ACC112 (cell line): ENCODE measurements at regions not wholly inside any gene's neighbourhood (a gene's known extent, or its start where the extent isn't known, plus 50 kb on each side); places are given as distances from the start of the nearest gene placed in this dataset.
"Not testable (repeated sequence)": the region's sequence is repeated elsewhere in the genome, so short reads cannot be mapped to it uniquely, and the experiment has no call there.

Source experiments
- H2AFZ ChIP-seq: fragments of 200-600 bp; sonication (generic); one replicate; pipeline ENCODE4 v1.6.0; 2017; ENCODE audit warnings: antibody characterized with exemption, low read length; ENCODE audit not compliant: unreplicated experiment
- H3K27ac ChIP-seq: fragments of 200-600 bp; sonication (generic); 2 replicates; pipeline ENCODE4 v1.5.1; 2014; ENCODE audit warnings: low read depth, mild to moderate bottlenecking, antibody characterized with exemption, low read length, moderate library complexity
- H3K27me3 ChIP-seq: fragments of 200-600 bp; sonication (generic); 2 replicates; pipeline ENCODE4 v1.6.1; 2014; ENCODE audit warnings: mild to moderate bottlenecking, antibody characterized with exemption, low read length, moderate library complexity, mixed read lengths; ENCODE audit not compliant: insufficient read depth
- H3K36me3 ChIP-seq: fragments of 200-600 bp; sonication (generic); 2 replicates; pipeline ENCODE4 v1.6.1; 2016; ENCODE audit warnings: mild to moderate bottlenecking, antibody characterized with exemption, low read length, moderate library complexity, mixed read lengths; ENCODE audit not compliant: insufficient read depth
- H3K4me1 ChIP-seq: fragments of 200-600 bp; sonication (generic); one replicate; pipeline ENCODE4 v1.6.1; 2016; ENCODE audit warnings: low read length, mixed read lengths; ENCODE audit not compliant: insufficient read depth, unreplicated experiment, control insufficient read depth
- H3K4me3 ChIP-seq: fragments of 200-600 bp; sonication (generic); 2 replicates; pipeline ENCODE4 v1.5.1; 2014; ENCODE audit warnings: mild to moderate bottlenecking, low read depth, low read length
- H3K79me2 ChIP-seq: fragments of 200-600 bp; sonication (generic); one replicate; pipeline ENCODE4 v1.6.0; 2016; ENCODE audit warnings: low read length; ENCODE audit not compliant: control insufficient read depth, unreplicated experiment, insufficient read depth

- not testable (repeated sequence) for H3K27me3 ChIP-seq, H2AFZ ChIP-seq, H3K4me3 ChIP-seq, H3K36me3 ChIP-seq, H3K27ac ChIP-seq, H3K79me2 ChIP-seq, H3K4me1 ChIP-seq
Measured at GRCh38 chrX:139342594-139342991, 187.9 kb upstream of the F9 start.

GRCh38 chrX:139341855-139342593, 188.5 kb upstream of the F9 start:
- not testable (repeated sequence) for H3K27ac ChIP-seq, H3K36me3 ChIP-seq, H3K27me3 ChIP-seq, H3K4me3 ChIP-seq, H2AFZ ChIP-seq, H3K4me1 ChIP-seq, H3K79me2 ChIP-seq

- H3K27me3 ChIP-seq, result no peaks in the 10 kb centered on the region
- H3K27ac ChIP-seq, result no peak overlapping the region
- no peaks in the 10 kb centered on the region for H3K4me1 ChIP-seq
- H3K36me3 ChIP-seq, result no peaks in the 10 kb centered on the region
- no peak overlapping the region for H2AFZ ChIP-seq
- no peak overlapping the region for H3K4me3 ChIP-seq
- H3K79me2 ChIP-seq, result no peaks in the 10 kb centered on the region
Measured at GRCh38 chrX:139332441-139332840, 198.1 kb upstream of the F9 start.

GRCh38 chrX:139327355-139327754, 203.2 kb upstream of the F9 start:
- no peak overlapping the region for H2AFZ ChIP-seq
- no peaks in the 10 kb centered on the region for H3K4me1 ChIP-seq
- no peaks in the 10 kb centered on the region for H3K27me3 ChIP-seq
- no peak overlapping the region for H3K27ac ChIP-seq
- H3K79me2 ChIP-seq, result no peaks in the 10 kb centered on the region
- no peak overlapping the region for H3K4me3 ChIP-seq
- H3K36me3 ChIP-seq, result no peaks in the 10 kb centered on the region

- H3K4me3 ChIP-seq, result no peak overlapping the region
- H3K79me2 ChIP-seq, result no peaks in the 10 kb centered on the region
- H3K27me3 ChIP-seq, result no peaks in the 10 kb centered on the region
- H3K27ac ChIP-seq, result no peak overlapping the region
- no peak overlapping the region for H2AFZ ChIP-seq
- no peaks in the 10 kb centered on the region for H3K36me3 ChIP-seq
- H3K4me1 ChIP-seq, result no peaks in the 10 kb centered on the region
Measured at GRCh38 chrX:139324756-139325155, 205.8 kb upstream of the F9 start.

GRCh38 chrX:139320661-139321354, 209.7 kb upstream of the F9 start:
- H3K4me1 ChIP-seq, H3K27me3 ChIP-seq, H3K36me3 ChIP-seq, H3K27ac ChIP-seq, H3K79me2 ChIP-seq, H3K4me3 ChIP-seq, H2AFZ ChIP-seq: not testable (repeated sequence)

- H3K36me3 ChIP-seq, H3K27ac ChIP-seq: not testable (repeated sequence)
Measured at GRCh38 chrX:139306675-139307074, 223.9 kb upstream of the F9 start.

GRCh38 chrX:139304471-139304870, 226.1 kb upstream of the F9 start:
- Histone ChIP-seq H2AFZ (no peak overlapping the region), H3K4me1 (no peaks in the 10 kb centered on the region), H3K27me3 (no peaks in the 10 kb centered on the region), H3K4me3 (no peak overlapping the region), H3K79me2 (no peaks in the 10 kb centered on the region), H3K36me3 (no peaks in the 10 kb centered on the region), H3K27ac (no peak overlapping the region)

More at GRCh38 chrX:139306675-139307074, 223.9 kb upstream of the F9 start:
- H3K4me1 ChIP-seq, H3K4me3 ChIP-seq, H3K79me2 ChIP-seq, H2AFZ ChIP-seq, H3K27me3 ChIP-seq: not testable (repeated sequence)

- H3K36me3 ChIP-seq, result no peaks in the 10 kb centered on the region
- no peak overlapping the region for H3K27ac ChIP-seq
Measured at GRCh38 chrX:139299309-139299708, 231.2 kb upstream of the F9 start.

GRCh38 chrX:139298437-139298836, 232.1 kb upstream of the F9 start:
- Histone ChIP-seq H3K4me3 (no peak overlapping the region), H3K36me3 (no peaks in the 10 kb centered on the region), H3K27ac (no peak overlapping the region), H3K27me3 (no peaks in the 10 kb centered on the region), H3K4me1 (no peaks in the 10 kb centered on the region), H3K79me2 (no peaks in the 10 kb centered on the region), H2AFZ (no peak overlapping the region)

More at GRCh38 chrX:139299309-139299708, 231.2 kb upstream of the F9 start:
- H3K4me1 ChIP-seq, result no peaks in the 10 kb centered on the region
- H3K27me3 ChIP-seq, result no peaks in the 10 kb centered on the region
- H3K79me2 ChIP-seq, result no peaks in the 10 kb centered on the region
- no peak overlapping the region for H2AFZ ChIP-seq
- H3K4me3 ChIP-seq, result no peak overlapping the region

- Histone ChIP-seq H3K79me2 (no peaks in the 10 kb centered on the region), H3K4me1 (no peaks in the 10 kb centered on the region), H3K27me3 (no peaks in the 10 kb centered on the region), H3K4me3 (no peak overlapping the region), H3K36me3 (no peaks in the 10 kb centered on the region), H3K27ac (no peak overlapping the region), H2AFZ (no peak overlapping the region)
Measured at GRCh38 chrX:139297638-139298037, 232.9 kb upstream of the F9 start.
